Brain microvascular endothelial cell (primary cell): ENCODE measurements at regions not wholly inside any gene's neighbourhood (a gene's known extent, or its start where the extent isn't known, plus 50 kb on each side); places are given as distances from the start of the nearest gene placed in this dataset.

ENCODE experiments used
- DNase-seq: peaks from one replicate; pipeline ENCODE4 v3.0.0-alpha.2; 2020
- H3K27ac ChIP-seq: fragments of 250-450 bp; sonication (Bioruptor Pico); 2 replicates; pipeline ENCODE4 v1.5.1; 2020; ENCODE audit warnings: mild to moderate bottlenecking, moderate library complexity
- H3K27me3 ChIP-seq: fragments of 250-450 bp; sonication (Bioruptor Pico); replicated peaks from 2 replicates; pipeline ENCODE4 v1.5.1; 2020; ENCODE audit warnings: mild to moderate bottlenecking
- H3K36me3 ChIP-seq: fragments of 250-450 bp; sonication (Bioruptor Pico); replicated peaks from 2 replicates; pipeline ENCODE4 v1.5.1; 2020; ENCODE audit warnings: mild to moderate bottlenecking
- H3K4me3 ChIP-seq: 2 replicates; pipeline ENCODE4 v1.5.1; 2011; ENCODE audit warnings: low read depth, mild to moderate bottlenecking, control low read depth, low read length, moderate library complexity
- CTCF ChIP-seq: IDR thresholded peaks from 2 replicates; pipeline ENCODE4 v1.5.1; 2011; ENCODE audit warnings: low read depth, mild to moderate bottlenecking, moderate library complexity, low read length, control low read depth, inconsistent platforms; ENCODE audit errors: missing control alignments
- in situ Hi-C: cut with HindIII; loops from 2 replicates; pipeline ENCODE4 v1.10.0; 2017; ENCODE audit warnings: low sequenced_read_pairs, low pct_ligation_motif_present

GRCh38 chr2:15881676-15882075 lies 58.7 kb upstream of the MYCN start:
- H3K27ac ChIP-seq = no peak overlapping the region
- no peak for TF ChIP-seq CTCF
- H3K27me3 ChIP-seq = no peaks in the 10 kb centered on the region
- no peak overlapping the region for H3K4me3 ChIP-seq
- in situ Hi-C loops = no loop called here
- H3K36me3 ChIP-seq = no peaks in the 10 kb centered on the region
- no peak for DNase-seq

- in situ Hi-C loops = no loop called here
- Histone ChIP-seq H3K27ac (no peak overlapping the region), H3K36me3 (no peaks in the 10 kb centered on the region), H3K27me3 (no peaks in the 10 kb centered on the region), H3K4me3 (no peak overlapping the region)
- no peak for DNase-seq
- TF ChIP-seq CTCF = no peak
These were observed 57.4 kb upstream of the MYCN start for GRCh38 chr2:15882761-15883497.

- Histone ChIP-seq H3K27me3 (no peaks in the 10 kb centered on the region), H3K4me3 (no peak overlapping the region), H3K27ac (no peak overlapping the region), H3K36me3 (no peaks in the 10 kb centered on the region)
- no peak for DNase-seq
- TF ChIP-seq CTCF = no peak
- in situ Hi-C loops = no loop called here
These were observed 56.7 kb upstream of the MYCN start for GRCh38 chr2:15883684-15884083.

- no peak for DNase-seq
- no peak for TF ChIP-seq CTCF
- in situ Hi-C loops = no loop called here
- H3K4me3 ChIP-seq = no peak overlapping the region
- H3K27me3 ChIP-seq = no peaks in the 10 kb centered on the region
- H3K36me3 ChIP-seq = no peaks in the 10 kb centered on the region
- H3K27ac ChIP-seq = no peak overlapping the region
These were observed 55.6 kb upstream of the MYCN start for GRCh38 chr2:15884790-15885189.

GRCh38 chr2:15886231-15886630 lies 54.1 kb upstream of the MYCN start:
- TF ChIP-seq CTCF = no peak
- Histone ChIP-seq H3K27me3 (no peaks in the 10 kb centered on the region), H3K36me3 (no peaks in the 10 kb centered on the region), H3K4me3 (no peak overlapping the region), H3K27ac (no peak overlapping the region)
- DNase-seq = no peak
- in situ Hi-C loops = no loop called here
